Adipose tissue (tissue), 3 donors: ENCODE measurements at regions not wholly inside any gene's neighbourhood (a gene's known extent, or its start where the extent isn't known, plus 50 kb on each side); places are given as distances from the start of the nearest gene placed in this dataset.

Source experiments
- H3K27ac ChIP-seq: one replicate; pipeline ENCODE4 v1.5.1; 2013; ENCODE audit warnings: low read depth, low read length
- WGBS, 3 donors: extraction: QIAGEN DNeasy Blood & Tissue Kit; methylation state at CpG; one replicate each; pipeline ENCODE4 v1.1.7; 2013; 5-methylcytosine and 5-hydroxymethylcytosine counted together
- donor health status: healthy with polysubstance abuse.
- donor health status: Bipolar disorder and iron deficiency.
- donor health status: healthy.

DNA sequence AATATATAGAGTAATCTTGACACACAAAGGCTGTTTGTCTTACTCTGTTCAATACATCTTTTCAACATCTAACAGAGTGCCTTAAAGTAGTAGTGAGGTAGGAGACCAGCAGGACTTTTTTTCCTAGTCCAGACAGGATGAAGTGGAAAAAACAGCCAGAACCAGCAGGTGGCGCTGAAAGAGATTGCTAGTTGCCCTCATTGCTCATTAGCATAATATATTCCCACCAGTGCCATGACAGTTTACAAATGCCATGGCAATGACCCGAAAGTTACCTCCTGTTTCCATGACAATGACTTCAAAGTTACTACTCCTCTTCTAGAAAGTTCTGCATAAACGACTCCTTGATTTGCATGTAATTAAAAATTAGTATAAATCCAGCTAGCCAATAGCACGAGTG is 387.4 kb downstream of the ACTL7B start:
- H3K27ac ChIP-seq: no peak overlapping the region
- 78 to 92% (median 86%) methylated on average over 4 of the region's 4 CpGs for WGBS, 3 donors

DNA sequence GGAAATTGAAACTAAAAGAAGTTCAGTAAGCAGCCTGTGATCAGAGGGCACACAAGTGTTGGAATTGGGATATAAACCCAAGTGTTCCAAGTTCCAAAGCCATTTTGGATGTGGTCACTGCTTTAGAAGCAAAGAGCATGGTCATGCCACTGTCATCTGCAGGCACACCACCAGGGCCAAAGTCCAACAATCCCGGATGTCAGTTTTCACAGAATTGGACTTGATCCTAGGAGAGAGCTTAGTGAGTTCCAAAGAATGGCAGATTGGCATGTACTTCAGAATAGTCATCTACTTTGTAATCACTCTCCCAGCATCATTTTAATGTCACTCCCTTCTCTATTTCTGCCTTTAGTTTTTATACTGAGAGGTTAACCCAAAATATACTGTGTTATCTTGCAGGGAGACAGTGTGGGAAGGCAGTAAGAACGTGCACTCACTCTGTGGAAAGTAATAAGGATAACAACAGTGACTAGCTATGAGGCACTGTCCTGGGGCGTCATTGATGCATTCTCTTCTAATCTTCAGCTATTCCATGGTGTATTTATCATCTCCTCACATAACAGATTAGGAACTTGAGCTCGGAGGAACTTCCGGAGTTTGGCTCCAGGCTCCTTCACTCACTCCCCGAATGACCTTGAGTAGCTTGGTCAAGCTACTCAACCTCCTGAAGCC is 388.0 kb downstream of the ACTL7B start:
- WGBS, 3 donors: 61 to 69% (median 65%) methylated on average over 6 of the region's 6 CpGs
- H3K27ac ChIP-seq: no peak overlapping the region

DNA sequence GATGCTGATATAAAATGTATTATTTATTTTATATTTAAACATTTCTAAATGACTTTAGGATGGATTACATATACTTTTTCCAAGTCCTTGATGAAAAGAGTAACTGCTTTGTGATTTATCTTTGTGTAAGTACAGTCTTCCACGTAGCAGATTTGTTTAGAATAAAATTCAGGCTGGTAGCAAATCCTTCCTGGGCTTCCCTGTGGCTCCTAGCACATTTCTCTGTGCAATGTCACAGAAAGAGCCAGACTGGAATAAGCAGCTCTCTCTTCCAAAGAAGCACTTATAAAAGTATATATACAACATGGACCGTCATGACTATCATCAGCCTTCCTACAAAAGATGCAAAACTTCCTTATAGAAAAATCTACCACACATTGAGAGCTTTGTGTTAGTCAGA is 388.6 kb downstream of the ACTL7B start:
- no peak overlapping the region for H3K27ac ChIP-seq
- 69 to 89% (median 75%) methylated on average over 2 of the region's 2 CpGs for WGBS, 3 donors

- no peak overlapping the region for H3K27ac ChIP-seq
- 85 to 90% (median 87%) methylated on average over 2 of the region's 2 CpGs for WGBS, 3 donors
These were observed 389.5 kb downstream of the ACTL7B start for GRCh38 chr9:108466304-108466703.

GRCh38 chr9:108463932-108464606 is 391.7 kb downstream of the ACTL7B start:
- WGBS, 3 donors: 45 to 78% (median 74%) methylated on average over 3 of the region's 3 CpGs
- no peak overlapping the region for H3K27ac ChIP-seq

GRCh38 chr9:108456903-108457302 is 398.9 kb downstream of the ACTL7B start:
- WGBS, 3 donors: 86 to 98% (median 97%) methylated on average over 2 of the region's 2 CpGs
- H3K27ac ChIP-seq: no peak overlapping the region

DNA sequence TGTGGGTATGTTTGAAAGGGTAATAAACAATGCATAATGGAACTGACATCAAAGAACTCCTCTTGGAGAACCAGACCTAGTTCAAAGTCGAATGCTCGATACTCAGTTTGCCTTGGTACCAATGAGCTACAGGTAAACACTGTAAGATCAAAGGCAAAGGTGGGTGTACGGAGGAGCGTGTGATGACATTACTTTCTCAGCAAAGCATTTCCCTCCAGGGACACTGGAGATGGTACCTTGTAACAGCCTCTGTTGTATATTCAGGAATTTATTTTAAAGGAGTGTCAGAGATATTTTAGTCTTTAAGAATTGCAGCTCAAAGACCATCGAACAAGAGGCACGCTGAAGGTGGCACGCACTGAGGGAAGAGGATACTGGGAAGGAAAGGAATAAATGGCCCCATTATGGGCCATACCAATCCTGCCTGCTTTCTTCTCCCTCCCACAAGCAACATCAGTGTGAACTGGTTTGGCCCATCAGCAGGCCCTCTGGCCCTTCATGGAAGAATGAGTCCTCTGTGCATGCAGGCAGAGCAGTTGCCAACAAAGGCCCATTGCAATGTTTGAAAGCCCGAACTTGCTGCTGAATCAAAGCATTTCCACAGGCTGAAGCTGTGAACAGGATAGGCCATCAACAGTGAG is 410.2 kb downstream of the ACTL7B start:
- H3K27ac ChIP-seq: no peak overlapping the region
- whole genome bisulfite sequencing, 3 donors: 88 to 96% (median 94%) methylated on average over 8 of the region's 8 CpGs

GRCh38 chr9:108444400-108445358 is 411.1 kb downstream of the ACTL7B start:
- 71 to 76% (median 75%) methylated on average over 5 of the region's 5 CpGs for WGBS, 3 donors
- H3K27ac ChIP-seq: no peak overlapping the region

- H3K27ac ChIP-seq: no peak overlapping the region
- 42 to 51% (median 44%) methylated on average over 3 of the region's 3 CpGs for WGBS, 3 donors
These were observed 412.0 kb downstream of the ACTL7B start for GRCh38 chr9:108443741-108444140.

GRCh38 chr9:108443019-108443633 is 412.7 kb downstream of the ACTL7B start:
- no peak overlapping the region for H3K27ac ChIP-seq
- WGBS, 3 donors: 14 to 56% (median 55%) methylated on average over 6 of the region's 6 CpGs

GRCh38 chr9:108442627-108443018 is 413.2 kb downstream of the ACTL7B start:
- H3K27ac ChIP-seq: no peak overlapping the region
- 35 to 92% (median 90%) methylated on average over 3 of the region's 3 CpGs for WGBS, 3 donors

- no peak overlapping the region for H3K27ac ChIP-seq
These were observed 414.1 kb downstream of the ACTL7B start for GRCh38 chr9:108441726-108442125.

DNA sequence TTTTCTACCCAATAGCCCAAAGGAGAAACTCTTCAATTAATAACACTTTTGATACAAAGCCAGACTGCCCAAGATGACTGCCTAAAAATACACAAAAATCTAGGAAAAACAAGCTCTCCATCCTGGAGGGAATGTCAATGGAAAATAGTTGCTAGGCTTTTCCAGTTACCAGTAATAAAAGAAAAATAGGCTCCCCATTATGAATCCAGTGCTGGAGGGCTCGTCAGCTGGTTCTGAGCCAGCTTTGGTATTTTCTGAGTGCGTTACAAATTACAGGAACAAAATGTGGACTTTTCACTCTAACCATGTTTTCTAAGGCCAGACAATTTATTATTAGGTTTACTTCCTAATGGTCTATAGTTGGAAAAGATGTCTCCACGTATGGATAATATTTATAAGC is 414.5 kb downstream of the ACTL7B start:
- no peak overlapping the region for H3K27ac ChIP-seq
- 71 to 73% (median 73%) methylated on average over 3 of the region's 3 CpGs for WGBS, 3 donors

DNA sequence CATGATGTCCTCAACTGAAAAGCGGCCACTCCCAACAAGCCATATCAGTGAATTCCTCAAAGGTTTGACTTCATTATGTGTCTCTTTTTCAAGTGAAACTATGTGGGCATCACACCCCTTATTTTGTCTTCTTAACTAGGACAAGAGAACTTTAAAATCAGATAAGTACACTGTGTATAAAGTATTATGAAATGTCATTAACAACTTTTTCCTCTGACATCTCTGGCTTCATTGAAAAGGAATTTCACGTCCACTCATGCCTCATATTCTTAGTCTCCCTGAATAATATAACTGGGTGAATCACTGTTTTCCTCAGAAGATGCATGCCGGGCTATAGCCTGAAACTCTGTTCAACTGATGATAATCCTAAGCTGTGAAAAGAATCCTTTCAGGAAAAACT is 415.8 kb downstream of the ACTL7B start:
- H3K27ac ChIP-seq: no peak overlapping the region
- 68 to 77% (median 72%) methylated on average over 3 of the region's 3 CpGs for WGBS, 3 donors

DNA sequence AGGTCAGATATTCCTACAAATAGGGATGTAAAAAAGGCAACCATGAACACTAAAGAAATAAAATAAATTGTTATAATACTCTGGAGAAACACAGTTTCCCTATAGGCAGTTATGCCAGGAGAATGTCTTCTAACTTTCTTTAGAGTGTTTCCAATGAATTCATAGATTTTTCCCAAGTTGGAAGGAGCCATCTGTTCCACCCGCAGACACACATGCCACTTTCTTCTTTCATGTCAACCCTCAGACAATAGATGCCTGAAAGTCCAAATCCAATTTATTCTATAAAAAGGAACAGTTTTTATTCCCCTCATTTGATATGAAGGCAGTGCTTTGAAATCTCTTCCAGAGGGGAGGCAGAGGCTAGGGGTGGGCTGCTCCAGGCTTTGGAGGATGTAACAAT is 418.1 kb downstream of the ACTL7B start:
- 94 to 100% (median 96%) methylated on average over 1 of the region's 1 CpG for WGBS, 3 donors
- H3K27ac ChIP-seq: no peak overlapping the region

DNA sequence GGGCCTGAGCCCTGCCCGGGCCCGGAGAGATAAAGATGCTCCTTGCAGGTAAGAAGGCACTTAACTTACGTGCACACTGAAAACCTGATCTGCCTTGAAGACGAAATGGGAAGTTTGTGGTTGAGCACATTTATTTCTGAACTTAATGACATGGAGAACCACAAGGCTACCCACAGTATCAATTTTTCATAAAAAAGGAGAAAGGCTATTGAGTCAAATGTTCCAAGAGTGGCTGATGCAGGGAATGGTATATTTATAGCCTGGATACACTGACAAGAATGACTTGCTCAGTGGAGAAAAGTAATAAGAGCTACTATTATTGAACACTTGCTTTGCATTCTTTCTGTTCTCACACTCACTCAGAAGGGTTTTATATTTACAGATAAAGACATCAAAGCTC is 419.3 kb downstream of the ACTL7B start:
- 71 to 88% (median 74%) methylated on average over 4 of the region's 4 CpGs for WGBS, 3 donors
- H3K27ac ChIP-seq: no peak overlapping the region

DNA sequence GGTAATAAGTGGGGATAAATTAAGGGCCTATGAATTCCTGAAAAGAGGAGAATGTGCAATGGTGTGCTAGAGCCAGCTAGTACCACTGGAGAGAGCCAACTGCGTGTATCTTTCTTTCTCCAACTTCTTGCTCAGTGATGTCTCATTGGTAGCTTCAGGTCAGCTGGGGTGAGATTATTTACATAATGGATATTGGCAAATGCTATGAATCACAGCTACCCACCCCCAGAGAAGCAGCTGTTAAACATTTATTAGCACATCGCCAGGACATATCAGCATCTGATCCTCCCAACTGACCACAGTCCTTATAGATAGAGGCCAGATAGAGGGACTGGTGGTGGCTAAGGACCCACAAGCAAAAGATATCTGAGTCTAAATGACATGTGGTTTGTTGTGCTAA is 421.3 kb downstream of the ACTL7B start:
- H3K27ac ChIP-seq: no peak overlapping the region
- WGBS, 3 donors: 74 to 85% (median 84%) methylated on average over 2 of the region's 2 CpGs

DNA sequence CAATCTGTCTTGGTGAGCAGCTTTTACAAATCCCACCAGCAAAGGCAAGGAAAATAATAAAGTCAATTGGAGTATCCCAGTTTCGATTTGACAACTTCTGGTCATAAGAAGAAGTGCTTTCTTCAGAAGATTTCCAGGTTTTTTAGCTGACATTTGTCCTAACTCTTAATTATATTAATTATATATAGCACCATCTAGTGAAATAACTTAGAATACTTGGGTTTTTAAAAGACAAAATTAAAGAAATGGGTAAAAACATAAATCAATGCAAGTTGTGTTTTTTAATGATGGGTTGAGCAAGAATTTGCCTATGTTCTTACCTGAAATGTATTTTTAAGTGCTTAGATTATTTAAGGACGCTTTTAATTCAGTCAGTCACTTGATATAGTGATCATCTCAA is 421.8 kb downstream of the ACTL7B start:
- H3K27ac ChIP-seq: no peak overlapping the region
- WGBS, 3 donors: 71 to 79% (median 78%) methylated on average over 2 of the region's 2 CpGs
